ENCODE measurements at regions not wholly inside any gene's neighbourhood (a gene's known extent, or its start where the extent isn't known, plus 50 kb on each side); places are given as distances from the start of the nearest gene placed in this dataset.
"Not testable (repeated sequence)": the region's sequence is repeated elsewhere in the genome, so short reads cannot be mapped to it uniquely, and the experiment has no call there.

DNA sequence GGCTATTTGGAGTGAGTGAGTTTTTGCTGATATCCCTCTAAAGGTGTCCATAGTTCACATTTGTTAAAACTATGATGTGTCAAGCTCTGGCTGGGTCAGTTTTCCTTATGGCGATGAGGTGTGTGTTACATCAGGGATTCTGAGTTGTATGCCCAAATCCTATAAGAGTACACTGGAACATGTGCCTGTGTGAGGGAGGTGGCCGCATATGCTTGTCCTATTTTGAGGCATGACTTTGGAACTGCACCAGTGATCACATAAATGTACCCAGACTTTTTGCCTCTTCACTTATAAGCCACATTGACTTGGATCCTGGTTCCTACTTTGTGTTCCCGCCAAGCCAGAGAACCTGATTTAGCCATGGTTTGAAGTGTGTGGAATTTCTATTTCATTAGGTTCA is 140.3 kb upstream of the RXFP2 start:
- no peak for ATAC-seq
- RAD21 ChIA-PET (ENCODE audit: low non-redundant PET in 1 of 2, low total read pairs in 2 of 2, uncharacterized antibody in 2 of 2, unreplicated experiment in 2 of 2) = no interaction called here

DNA sequence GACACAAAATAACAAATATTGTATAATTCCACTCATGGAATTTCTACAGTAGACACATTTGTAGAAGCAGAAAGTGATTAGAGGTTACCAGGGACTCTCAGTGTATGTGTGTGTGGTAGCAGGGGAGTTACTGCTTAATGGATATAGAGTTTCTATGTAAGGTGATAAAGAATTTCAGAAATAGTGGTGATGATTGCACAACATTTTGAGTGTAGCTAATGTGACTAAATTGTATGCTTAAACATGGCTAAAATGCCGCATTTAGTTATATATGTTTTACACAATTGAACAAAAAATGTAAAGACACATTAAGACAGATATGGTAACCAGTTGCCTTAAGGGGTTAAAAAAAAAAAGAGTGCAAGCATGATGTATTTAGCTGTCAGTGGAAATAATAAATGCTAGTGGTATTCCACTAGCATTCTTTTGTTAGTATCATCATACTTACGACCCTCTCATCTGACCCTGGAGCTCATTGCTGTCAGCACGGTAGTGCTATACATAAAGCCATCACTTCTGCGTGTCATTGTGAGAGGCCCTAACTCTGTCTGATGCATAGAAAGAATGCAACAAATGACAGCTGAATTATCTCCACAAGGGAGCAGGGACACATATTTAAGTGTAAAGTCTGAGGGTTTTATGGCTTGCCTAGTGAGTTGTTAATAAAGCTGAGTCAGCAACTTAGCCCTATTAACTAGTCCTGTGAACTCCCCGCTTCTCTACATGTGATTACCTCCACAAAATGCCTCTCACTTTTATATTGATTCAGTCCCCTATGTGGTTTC is 134.1 kb upstream of the RXFP2 start:
- H2AFZ ChIP-seq (ENCODE audit: low read depth, low read length, poor library complexity, severe bottlenecking) = no peak overlapping the region
- H3K4me3 ChIP-seq (replicated peaks in 1 of 2; ENCODE audit: low read depth in 1 of 2, low read length in 2 of 2) = no peak overlapping the region
- no peaks in the 10 kb centered on the region for H4K20me1 ChIP-seq (ENCODE audit: insufficient read depth)
- H3K9me3 ChIP-seq (ENCODE audit: control insufficient read depth in 1 of 2, insufficient read depth in 1 of 2, low read depth in 1 of 2, low read length in 2 of 2) = no peaks in the 10 kb centered on the region
- peaks cover 7% of the 10 kb centered on the region; the same call in 1 of the 2 replicates for H3K27me3 ChIP-seq (ENCODE audit: insufficient read depth, low read length)
- no peaks in the 10 kb centered on the region for H3K36me3 ChIP-seq (ENCODE audit: control insufficient read depth in 1 of 2, insufficient read depth in 2 of 2, low read length in 2 of 2)
- H3K9me2 ChIP-seq (ENCODE audit: insufficient read depth) = no peaks in the 10 kb centered on the region
- DNase-seq (ENCODE audit: low read depth, low spot score) = no peak
- intact Hi-C loops (cut with micrococcal nuclease) = no loop called here
- RAD21 ChIA-PET (ENCODE audit: low non-redundant PET in 1 of 2, low total read pairs in 2 of 2, uncharacterized antibody in 2 of 2, unreplicated experiment in 2 of 2) = no interaction called here
- TF ChIP-seq YY1 (IDR thresholded peaks at IDR 0.05; ENCODE audit: extremely low read depth, insufficient replicate concordance, low read depth, low read length) (no peak), ATF3 (IDR thresholded peaks at IDR 0.05) (no peak)
- BruUV-seq (replicated peaks) = no TSS peak
- CTCF ChIA-PET = no interaction called here
- H3K9ac ChIP-seq (ENCODE audit: low read length) = no peak overlapping the region
- ATAC-seq = no peak
- POLR2A ChIA-PET = no interaction called here
- no peak overlapping the region for H3K27ac ChIP-seq (ENCODE audit: low read depth, low read length)
- no peaks in the 10 kb centered on the region for H3K79me2 ChIP-seq (ENCODE audit: insufficient read depth, low read length)
- no peak overlapping the region for H3K4me2 ChIP-seq (ENCODE audit: low read length)
- no peaks in the 10 kb centered on the region for H3K4me1 ChIP-seq (ENCODE audit: control insufficient read depth in 1 of 2, insufficient read depth in 2 of 2, low read length in 2 of 2)

More for the DNA sequence above, 140.3 kb upstream of the RXFP2 start:
- Histone ChIP-seq H3K36me3 (ENCODE audit: control insufficient read depth in 1 of 2, insufficient read depth in 2 of 2, low read length in 2 of 2) (no peaks in the 10 kb centered on the region), H3K27me3 (ENCODE audit: insufficient read depth, low read length) (peaks cover 58% of the 10 kb centered on the region; the same call in 1 of the 2 replicates), H3K4me2 (ENCODE audit: low read length) (no peak overlapping the region), H3K9ac (ENCODE audit: low read length) (no peak overlapping the region), H4K20me1 (ENCODE audit: insufficient read depth) (no peaks in the 10 kb centered on the region), H3K4me3 (replicated peaks in 1 of 2; ENCODE audit: low read depth in 1 of 2, low read length in 2 of 2) (no peak overlapping the region), H3K4me1 (ENCODE audit: control insufficient read depth in 1 of 2, insufficient read depth in 2 of 2, low read length in 2 of 2) (no peaks in the 10 kb centered on the region), H2AFZ (ENCODE audit: low read depth, low read length, poor library complexity, severe bottlenecking) (no peak overlapping the region), H3K9me2 (ENCODE audit: insufficient read depth) (no peaks in the 10 kb centered on the region), H3K79me2 (ENCODE audit: insufficient read depth, low read length) (no peaks in the 10 kb centered on the region), H3K9me3 (ENCODE audit: control insufficient read depth in 1 of 2, insufficient read depth in 1 of 2, low read depth in 1 of 2, low read length in 2 of 2) (no peaks in the 10 kb centered on the region), H3K27ac (ENCODE audit: low read depth, low read length) (no peak overlapping the region)
- DNase-seq (ENCODE audit: low read depth, low spot score) = no peak
- ChIA-PET POLR2A (no interaction called here), CTCF (no interaction called here)
- BruUV-seq (replicated peaks) = no TSS peak
- intact Hi-C loops (cut with micrococcal nuclease) = no loop called here
- TF ChIP-seq CTCF (IDR thresholded peaks at IDR 0.05 in 2 of 3, conservative IDR thresholded peaks at IDR 0.05 in 1 of 3; ENCODE audit: borderline replicate concordance in 1 of 3, insufficient read depth in 1 of 3, low read depth in 2 of 3, low read length in 2 of 3) (no peak), TCF7L2 (IDR thresholded peaks at IDR 0.05; ENCODE audit: borderline replicate concordance, extremely low read depth, insufficient read depth, insufficient read length) (no peak)

DNA sequence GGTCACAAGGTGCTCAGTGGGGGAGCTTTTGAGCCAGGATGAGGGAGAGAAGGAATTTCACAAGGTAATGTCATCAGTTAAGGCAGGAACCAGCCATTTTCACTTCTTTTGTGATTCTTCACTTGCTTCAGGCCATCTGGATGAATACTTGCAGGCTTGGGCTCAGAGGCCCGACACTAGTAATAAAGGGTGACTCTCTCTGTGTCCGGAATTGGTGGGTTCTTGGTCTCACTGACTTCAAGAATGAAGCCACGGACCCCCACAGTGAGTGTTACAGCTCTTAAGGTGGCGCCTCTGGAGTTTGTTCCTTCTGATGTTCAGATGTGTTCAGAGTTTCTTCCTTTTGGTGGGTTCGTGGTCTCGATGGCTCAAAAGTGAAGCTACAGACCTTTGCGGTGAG is 131.8 kb upstream of the RXFP2 start:
- H3K9me2 ChIP-seq (ENCODE audit: insufficient read depth); ATAC-seq; H3K4me3 ChIP-seq (replicated peaks in 1 of 2; ENCODE audit: low read depth in 1 of 2, low read length in 2 of 2); H2AFZ ChIP-seq (ENCODE audit: low read depth, low read length, poor library complexity, severe bottlenecking); H3K27ac ChIP-seq (ENCODE audit: low read depth, low read length); RAD21 ChIA-PET (ENCODE audit: low non-redundant PET in 1 of 2, low total read pairs in 2 of 2, uncharacterized antibody in 2 of 2, unreplicated experiment in 2 of 2); DNase-seq (ENCODE audit: low read depth, low spot score); CTCF ChIA-PET; H3K4me2 ChIP-seq (ENCODE audit: low read length); H3K4me1 ChIP-seq (ENCODE audit: control insufficient read depth in 1 of 2, insufficient read depth in 2 of 2, low read length in 2 of 2); BruUV-seq (replicated peaks); H3K9ac ChIP-seq (ENCODE audit: low read length); H3K9me3 ChIP-seq (ENCODE audit: control insufficient read depth in 1 of 2, insufficient read depth in 1 of 2, low read depth in 1 of 2, low read length in 2 of 2); H4K20me1 ChIP-seq (ENCODE audit: insufficient read depth); H3K79me2 ChIP-seq (ENCODE audit: insufficient read depth, low read length); intact Hi-C loops (cut with micrococcal nuclease); H3K27me3 ChIP-seq (ENCODE audit: insufficient read depth, low read length); POLR2A ChIA-PET; H3K36me3 ChIP-seq (ENCODE audit: control insufficient read depth in 1 of 2, insufficient read depth in 2 of 2, low read length in 2 of 2): not testable (repeated sequence)
